ENCODE measurements at regions not wholly inside any gene's neighbourhood (a gene's known extent, or its start where the extent isn't known, plus 50 kb on each side); places are given as distances from the start of the nearest gene placed in this dataset.

GRCh38 chr1:196043268-196043667 lies 565.0 kb downstream of the KCNT2 start:
- TF ChIP-seq GATA2 (IDR thresholded peaks at IDR 0.05; ENCODE audit: low read depth, low read length) (no peak), GATA3 (IDR thresholded peaks at IDR 0.05; ENCODE audit: low read depth, low read length) (no peak)
